IMR-90 (cell line): ENCODE measurements at regions not wholly inside any gene's neighbourhood (a gene's known extent, or its start where the extent isn't known, plus 50 kb on each side); places are given as distances from the start of the nearest gene placed in this dataset.

Source experiments
- ATAC-seq: fragments of 200-7000 bp; cut with Tn5 transposase; 2 replicates; pipeline ENCODE4 v1.9.1; 2020; ENCODE audit warnings: low read depth, mild to moderate bottlenecking, moderate library complexity
- BruUV-seq: library from RNA; stranded (reverse); fragments of 400-500 nt; replicated peaks from 2 replicates; lab custom pipeline; 2021; lab: Mats Ljungman, UMichigan
- CTCF ChIA-PET: fragments of 300-600 bp; formaldehyde crosslinking; extraction: SDS; loops from one replicate; lab custom pipeline; 2021; ENCODE audit warnings: antibody characterized with exemption; lab: Yijun Ruan, JAX
- POLR2A ChIA-PET: fragments of 300-600 bp; sonication (Branson Sonifier 250); formaldehyde crosslinking; loops from one replicate; lab custom pipeline; 2022; ENCODE audit warnings: antibody characterized with exemption; ENCODE audit not compliant: unreplicated experiment; lab: Charles Lee
- DNase-seq: peaks from one replicate; pipeline ENCODE4 v3.0.0; 2013
- H2AFZ ChIP-seq: replicated peaks from 2 replicates; pipeline ENCODE3; 2013; ENCODE audit warnings: low read length, mild to moderate bottlenecking; ENCODE audit not compliant: poor library complexity
- H2AK5ac ChIP-seq: 2 replicates; pipeline ENCODE4 v1.6.1; 2013; ENCODE audit warnings: low read depth, low read length, inconsistent platforms
- H2AK9ac ChIP-seq: replicated peaks from 2 replicates; pipeline ENCODE3; 2013; ENCODE audit warnings: mild to moderate bottlenecking, low read depth, low read length, moderate library complexity; ENCODE audit not compliant: poor library complexity
- H2BK120ac ChIP-seq: 2 replicates; pipeline ENCODE4 v1.6.1; 2013; ENCODE audit warnings: low read depth, low read length, inconsistent platforms
- H2BK15ac ChIP-seq: 3 replicates; pipeline ENCODE4 v1.6.1; 2013; ENCODE audit warnings: low read depth, low read length, inconsistent platforms
- H2BK20ac ChIP-seq: 2 replicates; pipeline ENCODE4 v1.6.1; 2013; ENCODE audit warnings: low read depth, mild to moderate bottlenecking, inconsistent platforms, low read length, moderate library complexity
- H2BK5ac ChIP-seq: 2 replicates; pipeline ENCODE4 v1.6.1; 2013; ENCODE audit warnings: mild to moderate bottlenecking, low read depth, low read length, inconsistent platforms; ENCODE audit not compliant: poor library complexity, severe bottlenecking
- H3K14ac ChIP-seq: replicated peaks from 2 replicates; pipeline ENCODE4 v1.6.1; 2013; ENCODE audit warnings: low read depth, low read length, inconsistent platforms
- H3K18ac ChIP-seq: 2 replicates; pipeline ENCODE4 v1.6.1; 2013; ENCODE audit warnings: low read depth, low read length, control low read depth
- H3K23ac ChIP-seq: 2 replicates; pipeline ENCODE4 v1.6.1; 2013; ENCODE audit warnings: low read depth, low read length, inconsistent platforms
- H3K27ac ChIP-seq: 2 replicates; pipeline ENCODE4 v1.5.1; 2013; ENCODE audit warnings: mild to moderate bottlenecking, control low read depth, low read length; ENCODE audit not compliant: insufficient read depth
- H3K27me3 ChIP-seq: 2 replicates; pipeline ENCODE4 v1.6.1; 2013; ENCODE audit warnings: low read length; ENCODE audit not compliant: control insufficient read depth, insufficient read depth
- H3K36me3 ChIP-seq: 2 replicates; pipeline ENCODE4 v1.6.1; 2013; ENCODE audit warnings: low read length, mixed read lengths; ENCODE audit not compliant: control insufficient read depth, insufficient read depth
- H3K4ac ChIP-seq: 2 replicates; pipeline ENCODE4 v1.6.1; 2013; ENCODE audit warnings: low read depth, low read length, inconsistent platforms
- H3K4me1 ChIP-seq: 2 replicates; pipeline ENCODE4 v1.6.1; 2013; ENCODE audit warnings: low read length, mixed read lengths; ENCODE audit not compliant: control insufficient read depth, insufficient read depth
- H3K4me2 ChIP-seq: 2 replicates; pipeline ENCODE4 v1.6.1; 2013; ENCODE audit warnings: low read depth, mild to moderate bottlenecking, control low read depth, low read length, moderate library complexity
- H3K4me3 ChIP-seq: 2 replicates; pipeline ENCODE4 v1.5.1; 2013; ENCODE audit warnings: low read depth, mild to moderate bottlenecking, control low read depth, low read length, moderate library complexity; ENCODE audit not compliant: insufficient read depth
- H3K56ac ChIP-seq: 2 replicates; pipeline ENCODE4 v1.6.1; 2013; ENCODE audit warnings: low read length, inconsistent platforms; ENCODE audit not compliant: insufficient read depth; ENCODE audit errors: extremely low read depth
- H3K79me1 ChIP-seq, 2 experiments: 2 replicates each; pipeline ENCODE4 v1.6.1; 2013; ENCODE audit warnings: low read length in 2 of 2, inconsistent platforms in 1 of 2, low read depth in 1 of 2
- H3K9ac ChIP-seq: 2 replicates; pipeline ENCODE4 v1.6.1; 2013; ENCODE audit warnings: low read depth, low read length, control low read depth
- H3K9me1 ChIP-seq: 2 replicates; pipeline ENCODE4 v1.6.1; 2013; ENCODE audit warnings: low read length, inconsistent platforms; ENCODE audit not compliant: insufficient read depth
- H3K9me3 ChIP-seq: 2 replicates; pipeline ENCODE4 v1.6.1; 2013; ENCODE audit warnings: low read length; ENCODE audit not compliant: control insufficient read depth, insufficient read depth
- H4K20me1 ChIP-seq: 2 replicates; pipeline ENCODE4 v1.6.1; 2013; ENCODE audit warnings: low read length, inconsistent platforms; ENCODE audit not compliant: insufficient read depth
- H4K5ac ChIP-seq: 2 replicates; pipeline ENCODE4 v1.6.1; 2013; ENCODE audit warnings: mild to moderate bottlenecking, low read depth, low read length, control low read depth
- H4K8ac ChIP-seq, 2 experiments: 2 replicates each; pipeline ENCODE4 v1.6.1; 2013; ENCODE audit warnings: low read depth in 2 of 2, low read length in 2 of 2, control low read depth in 1 of 2, inconsistent platforms in 1 of 2
- H4K91ac ChIP-seq: 2 replicates; pipeline ENCODE4 v1.6.1; 2013; ENCODE audit warnings: low read depth, low read length, inconsistent platforms; ENCODE audit not compliant: insufficient read depth
- BHLHE40 ChIP-seq: fragments of 150-350 bp; IDR thresholded peaks from 2 replicates; pipeline ENCODE4 v1.6.1; 2016; ENCODE audit warnings: mild to moderate bottlenecking, low read depth, low read length
- CEBPB ChIP-seq: IDR thresholded peaks from 2 replicates; pipeline ENCODE4 v1.6.1; 2012; ENCODE audit warnings: low read depth, low read length, improper control_type of control experiment
- CHD1 ChIP-seq: IDR thresholded peaks from 2 replicates; pipeline ENCODE4 v1.6.1; 2012; ENCODE audit warnings: low read depth, low read length, improper control_type of control experiment
- FOS ChIP-seq: fragments of 150-350 bp; IDR thresholded peaks from 2 replicates; pipeline ENCODE4 v1.6.1; 2016; ENCODE audit warnings: low read depth, low read length
- MAFK ChIP-seq: IDR thresholded peaks from 2 replicates; pipeline ENCODE4 v1.6.1; 2012; ENCODE audit warnings: low read depth, low read length, improper control_type of control experiment
- MAZ ChIP-seq: IDR thresholded peaks from 2 replicates; pipeline ENCODE4 v1.6.1; 2012; ENCODE audit warnings: low read depth, mild to moderate bottlenecking, low read length, improper control_type of control experiment, moderate library complexity, borderline replicate concordance
- MXI1 ChIP-seq: IDR thresholded peaks from 2 replicates; pipeline ENCODE4 v1.6.1; 2012; ENCODE audit warnings: low read depth, mild to moderate bottlenecking, low read length, moderate library complexity, borderline replicate concordance
- NFE2L2 ChIP-seq: fragments of 150-350 bp; IDR thresholded peaks from 2 replicates; pipeline ENCODE4 v1.6.1; 2016; ENCODE audit warnings: low read depth, mild to moderate bottlenecking, low read length
- POLR2A ChIP-seq: IDR thresholded peaks from 2 replicates; pipeline ENCODE4 v1.6.1; 2012; ENCODE audit warnings: mild to moderate bottlenecking, low read depth, low read length
- RCOR1 ChIP-seq: IDR thresholded peaks from 2 replicates; pipeline ENCODE4 v1.6.1; 2012; ENCODE audit warnings: mild to moderate bottlenecking, low read length, improper control_type of control experiment; ENCODE audit not compliant: insufficient replicate concordance
- RFX5 ChIP-seq: IDR thresholded peaks from 2 replicates; pipeline ENCODE4 v1.8.0; 2012; ENCODE audit warnings: low read depth, mild to moderate bottlenecking, low read length, moderate library complexity
- SMC3 ChIP-seq: fragments of 150-350 bp; IDR thresholded peaks from 2 replicates; pipeline ENCODE4 v1.6.1; 2016; ENCODE audit warnings: low read depth, mild to moderate bottlenecking, antibody characterized with exemption, low read length, moderate library complexity
- USF2 ChIP-seq: fragments of 150-350 bp; IDR thresholded peaks from 2 replicates; pipeline ENCODE4 v1.6.1; 2017; ENCODE audit warnings: mild to moderate bottlenecking, antibody characterized with exemption, low read length, low read depth
- WGBS, 2 experiments: methylation state at CpG; one replicate each; pipeline versions ENCODE4 v1.1.5 to v1.1.7; 2013; ENCODE audit warnings: missing lambda C conversion rate in 2 of 2; ENCODE audit not compliant: insufficient read length in 1 of 2; ENCODE audit errors: extremely low coverage in 2 of 2; 5-methylcytosine and 5-hydroxymethylcytosine counted together
- dilution Hi-C: fragments of 300-500 bp; cut with HindIII; formaldehyde crosslinking; loops from one replicate; pipeline ENCODE4 v1.14.3; 2018; ENCODE audit warnings: low sequenced_read_pairs; ENCODE audit not compliant: unreplicated experiment
- in situ Hi-C: fragments of 300-500 bp; cut with MboI; formaldehyde crosslinking; loops from 3 replicates; pipeline ENCODE4 v1.14.3; 2019; ENCODE audit warnings: low sequenced_read_pairs, inconsistent platforms, mixed read lengths
- intact Hi-C: fragments of 100-400 bp; cut with micrococcal nuclease; formaldehyde crosslinking; loops from 2 replicates; pipeline ENCODE4 v1.10.0; 2022
- TF ChIP-seq, protein P1 (sequence below): fragments of 150-350 bp; IDR thresholded peaks from 2 replicates; pipeline ENCODE4 v1.6.1; 2016; ENCODE audit warnings: low read depth, mild to moderate bottlenecking, low read length, moderate library complexity, borderline replicate concordance
- TF ChIP-seq, protein P2 (sequence below): conservative IDR thresholded peaks from 2 replicates; pipeline ENCODE4 v1.5.1; 2012; ENCODE audit warnings: mild to moderate bottlenecking, low read depth, low read length, improper control_type of control experiment

GRCh38 chr9:91158286-91158685, 203.4 kb downstream of the AUH start (continued):
- no peak for TF ChIP-seq MAZ
- TF ChIP-seq FOS, result no peak

DNA sequence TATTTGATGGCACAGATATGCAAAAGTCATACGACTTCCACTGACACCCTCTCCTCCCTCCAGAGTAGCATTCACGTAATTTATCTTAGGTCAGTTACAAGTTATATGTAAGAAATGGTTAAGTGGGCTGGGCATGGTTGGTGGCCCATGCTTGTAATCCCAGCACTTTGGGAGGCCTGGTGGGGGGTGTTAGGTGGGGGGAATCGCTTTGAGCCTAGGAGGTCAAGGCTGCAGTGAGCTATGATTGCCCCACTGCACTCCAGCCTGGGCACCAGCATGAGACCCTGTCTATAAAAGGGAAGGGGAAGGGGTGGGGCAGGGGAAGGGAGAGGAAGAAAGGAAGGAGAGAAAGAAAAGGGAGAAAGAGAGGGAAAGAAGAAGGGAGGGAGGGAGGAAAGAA, 202.8 kb downstream of the AUH start:
- Histone ChIP-seq H2AK9ac (no peak overlapping the region), H3K4me3 (no peak overlapping the region), H4K8ac (peak overlapping the region; percentile 46 to 79; a peak in 2 of 4 replicates), H2BK120ac (peak overlapping the region; percentile 82), H4K91ac (peak overlapping the region; percentile 76), H3K9ac (no peak overlapping the region), H3K27ac (no peak overlapping the region), H2AFZ (no peak overlapping the region), H2BK20ac (peak overlapping the region; percentile 92; the same call in 1 of the 2 replicates), H3K9me1 (peaks cover 21% of the 10 kb centered on the region), H3K27me3 (no peaks in the 10 kb centered on the region), H3K79me1 (peaks cover 7 to 23% of the 10 kb centered on the region in 2 experiments), H3K4ac (peak overlapping the region; percentile 85), H3K23ac (no peak overlapping the region), H3K56ac (no peak overlapping the region), H3K4me1 (peaks cover 21% of the 10 kb centered on the region), H4K5ac (no peak overlapping the region), H2AK5ac (peak overlapping the region; percentile 87; the same call in 1 of the 2 replicates), H2BK15ac (no peak overlapping the region), H3K4me2 (no peak overlapping the region), H3K18ac (no peak overlapping the region), H2BK5ac (no peak overlapping the region), H3K36me3 (no peaks in the 10 kb centered on the region), H3K9me3 (peaks cover 5% of the 10 kb centered on the region), H3K14ac (no peak overlapping the region; the same call in 1 of the 2 replicates), H4K20me1 (no peaks in the 10 kb centered on the region)
- CTCF ChIA-PET, result no interaction called here
- DNase-seq, result no peak
- POLR2A ChIA-PET, result no interaction called here
- dilution Hi-C loops (no loop called here), in situ Hi-C loops (no loop called here), intact Hi-C loops (no loop called here)
- WGBS, 2 experiments, result no CpG with 5 or more reads among the region's 3 CpGs
- no peak for ATAC-seq
- BruUV-seq, result no TSS peak
- TF ChIP-seq, protein P1, sequence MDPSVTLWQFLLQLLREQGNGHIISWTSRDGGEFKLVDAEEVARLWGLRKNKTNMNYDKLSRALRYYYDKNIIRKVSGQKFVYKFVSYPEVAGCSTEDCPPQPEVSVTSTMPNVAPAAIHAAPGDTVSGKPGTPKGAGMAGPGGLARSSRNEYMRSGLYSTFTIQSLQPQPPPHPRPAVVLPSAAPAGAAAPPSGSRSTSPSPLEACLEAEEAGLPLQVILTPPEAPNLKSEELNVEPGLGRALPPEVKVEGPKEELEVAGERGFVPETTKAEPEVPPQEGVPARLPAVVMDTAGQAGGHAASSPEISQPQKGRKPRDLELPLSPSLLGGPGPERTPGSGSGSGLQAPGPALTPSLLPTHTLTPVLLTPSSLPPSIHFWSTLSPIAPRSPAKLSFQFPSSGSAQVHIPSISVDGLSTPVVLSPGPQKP, result no peak
- TF ChIP-seq, protein P2, sequence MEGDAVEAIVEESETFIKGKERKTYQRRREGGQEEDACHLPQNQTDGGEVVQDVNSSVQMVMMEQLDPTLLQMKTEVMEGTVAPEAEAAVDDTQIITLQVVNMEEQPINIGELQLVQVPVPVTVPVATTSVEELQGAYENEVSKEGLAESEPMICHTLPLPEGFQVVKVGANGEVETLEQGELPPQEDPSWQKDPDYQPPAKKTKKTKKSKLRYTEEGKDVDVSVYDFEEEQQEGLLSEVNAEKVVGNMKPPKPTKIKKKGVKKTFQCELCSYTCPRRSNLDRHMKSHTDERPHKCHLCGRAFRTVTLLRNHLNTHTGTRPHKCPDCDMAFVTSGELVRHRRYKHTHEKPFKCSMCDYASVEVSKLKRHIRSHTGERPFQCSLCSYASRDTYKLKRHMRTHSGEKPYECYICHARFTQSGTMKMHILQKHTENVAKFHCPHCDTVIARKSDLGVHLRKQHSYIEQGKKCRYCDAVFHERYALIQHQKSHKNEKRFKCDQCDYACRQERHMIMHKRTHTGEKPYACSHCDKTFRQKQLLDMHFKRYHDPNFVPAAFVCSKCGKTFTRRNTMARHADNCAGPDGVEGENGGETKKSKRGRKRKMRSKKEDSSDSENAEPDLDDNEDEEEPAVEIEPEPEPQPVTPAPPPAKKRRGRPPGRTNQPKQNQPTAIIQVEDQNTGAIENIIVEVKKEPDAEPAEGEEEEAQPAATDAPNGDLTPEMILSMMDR, result no peak
- TF ChIP-seq MAFK, result no peak
- no peak for TF ChIP-seq POLR2A
- no peak for TF ChIP-seq FOS
- no peak for TF ChIP-seq MXI1
- TF ChIP-seq BHLHE40, result no peak
- TF ChIP-seq CEBPB, result no peak
- TF ChIP-seq MAZ, result no peak
- no peak for TF ChIP-seq USF2
- no peak for TF ChIP-seq RCOR1
- TF ChIP-seq RFX5, result no peak
- TF ChIP-seq SMC3, result no peak
- TF ChIP-seq NFE2L2, result no peak
- no peak for TF ChIP-seq CHD1
